GM23338 (cell line): ENCODE measurements at regions not wholly inside any gene's neighbourhood (a gene's known extent, or its start where the extent isn't known, plus 50 kb on each side); places are given as distances from the start of the nearest gene placed in this dataset.

Source experiments
- ATAC-seq: fragments of 200-7000 bp; cut with Tn5 transposase; 3 replicates; pipeline ENCODE4 v1.9.1; 2020
- DNase-seq: peaks from one replicate; pipeline ENCODE4 v3.0.0-alpha.2; 2015; ENCODE audit warnings: low spot score
- H2AFZ ChIP-seq: fragments of 200-600 bp; sonication (generic); 2 replicates; pipeline ENCODE4 v1.8.0; 2016; ENCODE audit warnings: antibody characterized with exemption, mild to moderate bottlenecking, moderate library complexity
- H3F3A ChIP-seq: fragments of 200-600 bp; sonication (generic); replicated peaks from 2 replicates; pipeline ENCODE4 v1.8.0; 2017; ENCODE audit warnings: antibody characterized with exemption, mixed run types, low read depth
- H3K27ac ChIP-seq: fragments of 200-600 bp; sonication (generic); 2 replicates; pipeline ENCODE4 v1.6.1; 2016; ENCODE audit warnings: low read depth
- H3K27me3 ChIP-seq: fragments of 200-600 bp; sonication (generic); 2 replicates; pipeline ENCODE4 v1.8.0; 2016; ENCODE audit warnings: mild to moderate bottlenecking, mixed run types, moderate library complexity; ENCODE audit not compliant: insufficient read depth
- H3K36me3 ChIP-seq: fragments of 200-600 bp; sonication (generic); 2 replicates; pipeline ENCODE4 v1.8.0; 2016; ENCODE audit warnings: mild to moderate bottlenecking; ENCODE audit not compliant: insufficient read depth
- H3K4me1 ChIP-seq: fragments of 200-600 bp; sonication (generic); 2 replicates; pipeline ENCODE4 v1.8.0; 2016; ENCODE audit warnings: mild to moderate bottlenecking, moderate library complexity; ENCODE audit not compliant: insufficient read depth
- H3K4me2 ChIP-seq: fragments of 200-600 bp; sonication (generic); 2 replicates; pipeline ENCODE4 v1.7.1; 2017; ENCODE audit warnings: mixed run types
- H3K4me3 ChIP-seq: fragments of 200-600 bp; sonication (generic); 2 replicates; pipeline ENCODE4 v1.6.1; 2016; ENCODE audit warnings: mixed run types
- H3K79me2 ChIP-seq: fragments of 200-600 bp; sonication (generic); replicated peaks from 2 replicates; pipeline ENCODE4 v1.8.0; 2017; ENCODE audit warnings: mild to moderate bottlenecking; ENCODE audit not compliant: insufficient read depth
- H3K9me2 ChIP-seq: fragments of 200-600 bp; sonication (generic); 2 replicates; pipeline ENCODE4 v1.8.0; 2017; ENCODE audit not compliant: insufficient read depth
- H4K20me1 ChIP-seq: fragments of 200-600 bp; sonication (generic); replicated peaks from 2 replicates; pipeline ENCODE4 v1.8.0; 2017; ENCODE audit warnings: mild to moderate bottlenecking; ENCODE audit not compliant: insufficient read depth
- H3K27ac Mint-ChIP-seq: 2 replicates; pipeline ENCODE4 v1.8.0; 2020; ENCODE audit warnings: inconsistent platforms, mild to moderate bottlenecking, moderate library complexity, mixed read lengths
- H3K27me3 Mint-ChIP-seq: 3 replicates; pipeline ENCODE4 v1.8.0; 2022; ENCODE audit warnings: low read depth, mild to moderate bottlenecking, moderate library complexity, mixed read lengths, inconsistent platforms; ENCODE audit not compliant: insufficient read depth, poor library complexity
- H3K36me3 Mint-ChIP-seq: 3 replicates; pipeline ENCODE4 v1.8.0; 2021; ENCODE audit warnings: low read depth, mild to moderate bottlenecking, inconsistent platforms, moderate library complexity, mixed read lengths
- H3K4me1 Mint-ChIP-seq: 3 replicates; pipeline ENCODE4 v1.8.0; 2020; ENCODE audit warnings: mild to moderate bottlenecking, inconsistent platforms, mixed read lengths
- H3K4me3 Mint-ChIP-seq: 3 replicates; pipeline ENCODE4 v1.8.0; 2021; ENCODE audit warnings: moderate library complexity, mild to moderate bottlenecking, inconsistent platforms, mixed read lengths
- H3K9me3 Mint-ChIP-seq: 3 replicates; pipeline ENCODE4 v1.8.0; 2020; ENCODE audit warnings: moderate library complexity, mild to moderate bottlenecking, inconsistent platforms, mixed read lengths
- CTCF ChIP-seq, 2 experiments: fragments of 200-600 bp in 1 of 2; sonication (generic) in 1 of 2; conservative IDR thresholded peaks; 2 replicates each; pipeline versions ENCODE4 v1.5.1 to v1.6.1; 2016 to 2017; ENCODE audit warnings: antibody characterized with exemption in 2 of 2, low read depth in 2 of 2, mild to moderate bottlenecking in 2 of 2, moderate library complexity in 1 of 2
- ETS1 ChIP-seq: IDR thresholded peaks from 2 replicates; pipeline ENCODE4 v1.6.1; 2016; ENCODE audit warnings: antibody characterized with exemption
- EZH2 ChIP-seq: fragments of 200-600 bp; sonication (generic); IDR thresholded peaks from one replicate; pipeline ENCODE4 v1.8.0; 2017; ENCODE audit warnings: antibody characterized with exemption, mild to moderate bottlenecking, low read depth; ENCODE audit not compliant: unreplicated experiment
- JUNB ChIP-seq: IDR thresholded peaks from one replicate; pipeline ENCODE4 v1.6.1; 2016; ENCODE audit warnings: antibody characterized with exemption; ENCODE audit not compliant: unreplicated experiment
- REST ChIP-seq: IDR thresholded peaks from one replicate; pipeline ENCODE4 v1.6.1; 2018; ENCODE audit warnings: antibody characterized with exemption; ENCODE audit not compliant: unreplicated experiment

- no peak overlapping the region for H3K4me3 Mint-ChIP-seq
- peaks cover 4% of the 10 kb centered on the region; the same call in 1 of the 2 replicates for H3K9me2 ChIP-seq
- H3K4me1 ChIP-seq = no peaks in the 10 kb centered on the region
- H3K79me2 ChIP-seq = no peaks in the 10 kb centered on the region
- DNase-seq (no peak), ATAC-seq (no peak)
- peaks cover 31% of the 10 kb centered on the region for H3K9me3 Mint-ChIP-seq
- peaks cover 1% of the 10 kb centered on the region for H3K27me3 Mint-ChIP-seq
- no peak for TF ChIP-seq REST
- no peak for TF ChIP-seq EZH2
- no peak for TF ChIP-seq ETS1
- TF ChIP-seq JUNB = no peak
- peaks cover 14% of the 10 kb centered on the region; the same call in 2 of the 3 replicates for H3K36me3 Mint-ChIP-seq
- no peaks in the 10 kb centered on the region for H3K27me3 ChIP-seq
- no peaks in the 10 kb centered on the region for H3K36me3 ChIP-seq
- no peaks in the 10 kb centered on the region for H3F3A ChIP-seq
- no peak overlapping the region for H3K27ac ChIP-seq
- no peak overlapping the region for H3K4me2 ChIP-seq
- no peak overlapping the region for H3K27ac Mint-ChIP-seq
- peaks cover 4% of the 10 kb centered on the region; the same call in 1 of the 3 replicates for H3K4me1 Mint-ChIP-seq
- H4K20me1 ChIP-seq = no peaks in the 10 kb centered on the region
- H2AFZ ChIP-seq = no peak overlapping the region
- no peak overlapping the region for H3K4me3 ChIP-seq
These were observed 907.0 kb downstream of the BCL11B start for GRCh38 chr14:98364961-98365360.

GRCh38 chr14:98366429-98366828, 905.6 kb downstream of the BCL11B start:
- Histone ChIP-seq H3K36me3 (no peaks in the 10 kb centered on the region), H3F3A (no peaks in the 10 kb centered on the region), H3K4me2 (no peak overlapping the region), H3K79me2 (no peaks in the 10 kb centered on the region), H4K20me1 (no peaks in the 10 kb centered on the region), H3K27me3 (no peaks in the 10 kb centered on the region), H3K9me2 (peaks cover 4% of the 10 kb centered on the region; the same call in 1 of the 2 replicates), H2AFZ (no peak overlapping the region), H3K27ac (no peak overlapping the region), H3K4me1 (no peaks in the 10 kb centered on the region), H3K4me3 (no peak overlapping the region)
- ATAC-seq = no peak
- Mint-ChIP-seq H3K27ac (no peak overlapping the region), H3K4me1 (peaks cover 4% of the 10 kb centered on the region; the same call in 1 of the 3 replicates), H3K4me3 (no peak overlapping the region), H3K36me3 (peaks cover 14% of the 10 kb centered on the region; the same call in 2 of the 3 replicates), H3K27me3 (peaks cover 1% of the 10 kb centered on the region), H3K9me3 (peaks cover 32% of the 10 kb centered on the region)
- TF ChIP-seq JUNB = no peak
- TF ChIP-seq CTCF (conservative IDR thresholded peaks at IDR 0.05; ENCODE audit: low read depth in 2 of 2) = peak in 1 of 2 experiments; percentile 27; a peak in 2 of 4 replicates
- peak; percentile 5 for DNase-seq
